OCI-LY1 (cell line): ENCODE measurements at regions not wholly inside any gene's neighbourhood (a gene's known extent, or its start where the extent isn't known, plus 50 kb on each side); places are given as distances from the start of the nearest gene placed in this dataset.

Experiments used
- H2AFZ ChIP-seq: fragments of 200-600 bp; sonication (generic), shearing (Covaris generic); 2 replicates; pipeline ENCODE4 v1.6.0; 2014; ENCODE audit warnings: antibody characterized with exemption, mild to moderate bottlenecking, low read length
- H3F3A ChIP-seq: fragments of 200-600 bp; sonication (generic), shearing (Covaris generic); 2 replicates; pipeline ENCODE4 v1.6.0; 2014; ENCODE audit warnings: mild to moderate bottlenecking, antibody characterized with exemption, low read length, moderate library complexity; ENCODE audit not compliant: insufficient read depth
- H3K27ac ChIP-seq: fragments of 200-600 bp; sonication (generic); 2 replicates; pipeline ENCODE4 v1.5.1; 2014; ENCODE audit warnings: low read length, mixed run types, mild to moderate bottlenecking, low read depth; ENCODE audit not compliant: poor library complexity, severe bottlenecking
- H3K27me3 ChIP-seq: fragments of 200-600 bp; sonication (generic); 2 replicates; pipeline ENCODE4 v1.6.0; 2014; ENCODE audit warnings: antibody characterized with exemption, mild to moderate bottlenecking, low read length, moderate library complexity; ENCODE audit not compliant: insufficient read depth
- H3K36me3 ChIP-seq: fragments of 200-600 bp; sonication (generic); 2 replicates; pipeline ENCODE4 v1.6.1; 2014; ENCODE audit warnings: mild to moderate bottlenecking, antibody characterized with exemption, low read length, moderate library complexity, mixed read lengths; ENCODE audit not compliant: insufficient read depth
- H3K4me1 ChIP-seq: fragments of 200-600 bp; sonication (generic); 2 replicates; pipeline ENCODE4 v1.5.1; 2014; ENCODE audit warnings: mild to moderate bottlenecking, low read length, moderate library complexity; ENCODE audit not compliant: insufficient read depth, severe bottlenecking
- H3K4me2 ChIP-seq: fragments of 200-600 bp; sonication (generic), shearing (Covaris generic); 2 replicates; pipeline ENCODE4 v1.6.1; 2014; ENCODE audit warnings: low read length
- H3K4me3 ChIP-seq: fragments of 200-600 bp; sonication (generic); 2 replicates; pipeline ENCODE4 v1.5.1; 2014; ENCODE audit warnings: low read length, low read depth, mild to moderate bottlenecking, mixed read lengths; ENCODE audit not compliant: poor library complexity, severe bottlenecking
- H3K79me2 ChIP-seq: fragments of 200-600 bp; shearing (Covaris generic); 2 replicates; pipeline ENCODE4 v1.6.1; 2016; ENCODE audit warnings: mixed run types, low read length, mixed read lengths; ENCODE audit not compliant: insufficient read depth
- H3K9ac ChIP-seq: fragments of 200-600 bp; sonication (generic), shearing (Covaris generic); 2 replicates; pipeline ENCODE4 v1.6.1; 2014; ENCODE audit warnings: mild to moderate bottlenecking, low read length, mixed read lengths
- H3K9me2 ChIP-seq: fragments of 200-600 bp; sonication (generic), shearing (Covaris generic); 2 replicates; pipeline ENCODE4 v1.6.1; 2014; ENCODE audit warnings: low read depth, mild to moderate bottlenecking, low read length, mixed read lengths
- H3K9me3 ChIP-seq: fragments of 200-600 bp; shearing (Covaris generic); 2 replicates; pipeline ENCODE4 v1.6.1; 2014; ENCODE audit warnings: low read length, mixed read lengths
- H4K20me1 ChIP-seq: fragments of 200-600 bp; sonication (generic), shearing (Covaris generic); 2 replicates; pipeline ENCODE4 v1.6.0; 2016; ENCODE audit warnings: mild to moderate bottlenecking, low read length; ENCODE audit not compliant: insufficient read depth
- CTCF ChIP-seq: fragments of 200-600 bp; sonication (generic), shearing (Covaris generic); IDR thresholded peaks from 2 replicates; pipeline ENCODE4 v1.5.1; 2017; ENCODE audit warnings: mild to moderate bottlenecking, antibody characterized with exemption, low read length, moderate library complexity, mixed read lengths
- EZH2 ChIP-seq: fragments of 200-600 bp; sonication (generic), shearing (Covaris generic); IDR thresholded peaks from 2 replicates; pipeline ENCODE4 v1.8.0; 2017; ENCODE audit warnings: borderline replicate concordance, mixed run types, mild to moderate bottlenecking, antibody characterized with exemption, low read length, moderate library complexity, mixed read lengths

- no peak overlapping the region for H3K4me2 ChIP-seq
- no peaks in the 10 kb centered on the region for H3K9me2 ChIP-seq
- no peaks in the 10 kb centered on the region for H3K4me1 ChIP-seq
- no peak overlapping the region for H3K4me3 ChIP-seq
- no peaks in the 10 kb centered on the region for H4K20me1 ChIP-seq
- no peak overlapping the region for H3K9ac ChIP-seq
- TF ChIP-seq CTCF = no peak
- no peak for TF ChIP-seq EZH2
- no peaks in the 10 kb centered on the region for H3K27me3 ChIP-seq
- H3K9me3 ChIP-seq = no peaks in the 10 kb centered on the region
- no peaks in the 10 kb centered on the region for H3K79me2 ChIP-seq
- no peak overlapping the region for H3K27ac ChIP-seq
- H3K36me3 ChIP-seq = no peaks in the 10 kb centered on the region
- no peaks in the 10 kb centered on the region for H3F3A ChIP-seq
- H2AFZ ChIP-seq = no peak overlapping the region
Observed at GRCh38 chr2:16852651-16853050, 187.0 kb upstream of the CYRIA start.

- Histone ChIP-seq H3K4me1 (no peaks in the 10 kb centered on the region), H3K9me3 (no peaks in the 10 kb centered on the region), H3K9ac (no peak overlapping the region), H3K36me3 (no peaks in the 10 kb centered on the region), H3K4me2 (no peak overlapping the region), H2AFZ (no peak overlapping the region), H3F3A (no peaks in the 10 kb centered on the region), H4K20me1 (no peaks in the 10 kb centered on the region), H3K27ac (no peak overlapping the region), H3K4me3 (no peak overlapping the region), H3K27me3 (no peaks in the 10 kb centered on the region), H3K79me2 (no peaks in the 10 kb centered on the region), H3K9me2 (no peaks in the 10 kb centered on the region)
- TF ChIP-seq EZH2 (no peak), CTCF (no peak)
Observed at GRCh38 chr2:16851126-16851525, 185.5 kb upstream of the CYRIA start.

GRCh38 chr2:16840496-16841172 lies 175.0 kb upstream of the CYRIA start:
- no peaks in the 10 kb centered on the region for H3K4me1 ChIP-seq
- no peak overlapping the region for H3K9ac ChIP-seq
- H3K4me3 ChIP-seq = no peak overlapping the region
- no peaks in the 10 kb centered on the region for H3K27me3 ChIP-seq
- H4K20me1 ChIP-seq = no peaks in the 10 kb centered on the region
- no peaks in the 10 kb centered on the region for H3K79me2 ChIP-seq
- H3K9me3 ChIP-seq = no peaks in the 10 kb centered on the region
- H3F3A ChIP-seq = no peaks in the 10 kb centered on the region
- H2AFZ ChIP-seq = no peak overlapping the region
- H3K27ac ChIP-seq = no peak overlapping the region
- H3K4me2 ChIP-seq = no peak overlapping the region
- H3K9me2 ChIP-seq = no peaks in the 10 kb centered on the region
- no peaks in the 10 kb centered on the region for H3K36me3 ChIP-seq
- TF ChIP-seq EZH2 (no peak), CTCF (no peak)
